ENCODE measurements at regions not wholly inside any gene's neighbourhood (a gene's known extent, or its start where the extent isn't known, plus 50 kb on each side); places are given as distances from the start of the nearest gene placed in this dataset.

DNA sequence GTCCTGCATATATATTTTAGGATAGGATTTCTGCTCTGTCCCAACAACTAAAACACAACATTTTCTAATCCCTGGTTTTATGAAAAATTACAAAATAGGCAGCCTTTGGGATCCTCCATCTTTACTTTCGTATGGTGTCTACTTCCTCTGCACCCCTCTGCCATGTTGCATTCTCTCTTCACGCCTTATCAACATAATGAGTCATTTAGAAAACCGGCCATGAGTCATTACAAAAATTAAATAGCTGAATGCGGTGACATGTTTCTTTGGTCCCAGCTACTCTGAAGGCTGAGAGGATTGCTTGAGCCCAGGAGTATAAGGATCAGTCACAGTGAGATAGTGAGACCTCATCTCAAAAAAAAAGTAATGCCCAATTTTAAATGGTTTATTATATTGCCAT is 148.1 kb upstream of the CELF2 start:
- peak; percentile 47 for FAIRE-seq

DNA sequence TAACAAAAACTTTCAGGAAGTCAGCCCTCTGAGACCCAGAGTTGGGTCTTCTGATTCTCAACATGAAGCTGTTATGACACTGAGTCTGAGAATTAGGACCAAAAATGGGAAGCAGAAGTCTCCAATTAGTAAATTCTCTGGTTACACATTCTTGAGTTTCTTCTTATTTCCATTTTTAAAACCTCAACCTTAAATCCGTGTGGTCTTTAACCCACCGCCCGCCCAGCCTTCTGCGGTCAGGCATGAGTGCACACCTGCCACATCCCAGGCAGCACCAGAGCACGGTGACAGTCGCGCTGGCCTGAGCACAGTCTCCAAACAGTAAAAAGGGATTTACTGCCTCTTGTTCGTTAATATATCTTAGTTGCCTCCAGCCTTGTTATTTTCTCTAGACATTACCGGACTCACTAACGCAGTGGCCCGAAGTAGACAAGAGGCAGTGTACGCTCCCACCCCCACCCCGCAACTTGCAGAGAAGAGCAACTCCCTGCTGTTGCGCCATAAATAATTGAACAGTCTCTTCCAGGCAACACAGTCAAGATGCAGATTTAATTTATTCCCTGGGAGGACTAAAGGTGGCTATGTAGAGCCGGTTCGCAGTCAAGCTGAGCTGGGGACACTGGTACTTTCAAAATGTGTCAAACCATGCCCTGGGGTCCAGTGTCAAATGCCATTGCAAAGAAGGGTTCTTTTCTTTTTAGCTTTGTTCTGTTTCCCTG is 147.0 kb upstream of the CELF2 start:
- H3K27ac Mint-ChIP-seq (ENCODE audit: unreplicated experiment), result peak overlapping the region; percentile 99
- Histone ChIP-seq H3K4me3 (ENCODE audit: insufficient read depth, low read depth, low read length) (no peak overlapping the region), H2AFZ (ENCODE audit: low read depth, low read length) (peak overlapping the region; percentile 52)

More for the DNA sequence above, 148.1 kb upstream of the CELF2 start:
- H3K36me3 Mint-ChIP-seq (ENCODE audit: low read depth, unreplicated experiment), result no peaks in the 10 kb centered on the region
- no peaks in the 10 kb centered on the region for H3K27me3 Mint-ChIP-seq (ENCODE audit: low read depth, unreplicated experiment)
- H3K4me3 Mint-ChIP-seq (ENCODE audit: unreplicated experiment), result no peak overlapping the region
- Histone ChIP-seq H3K36me3 (ENCODE audit: insufficient read depth, low read length) (no peaks in the 10 kb centered on the region), H3K9me3 (ENCODE audit: insufficient read depth, low read depth, low read length) (no peaks in the 10 kb centered on the region), H3K4me1 (ENCODE audit: insufficient read depth, low read length) (peaks cover 40% of the 10 kb centered on the region), H3K79me2 (ENCODE audit: insufficient read depth, low read length) (no peaks in the 10 kb centered on the region), H3K27me3 (ENCODE audit: insufficient read depth, low read length) (no peaks in the 10 kb centered on the region), H3K27ac (ENCODE audit: low read depth, low read length) (peak overlapping the region; percentile 24), H3K4me3 (ENCODE audit: insufficient read depth, low read depth, low read length) (no peak overlapping the region), H2AFZ (ENCODE audit: low read depth, low read length) (no peak overlapping the region), H3K9ac (ENCODE audit: low read length) (no peak overlapping the region), H4K20me1 (ENCODE audit: insufficient read depth, low read length) (no peaks in the 10 kb centered on the region), H3K4me2 (ENCODE audit: low read length) (peak overlapping the region; percentile 9)
- peaks cover 27% of the 10 kb centered on the region for H3K4me1 Mint-ChIP-seq (ENCODE audit: low read depth, unreplicated experiment)
- no peak for TF ChIP-seq EZH2 (IDR thresholded peaks at IDR 0.05; ENCODE audit: insufficient read depth, low read length)
- TF ChIP-seq, protein P1, sequence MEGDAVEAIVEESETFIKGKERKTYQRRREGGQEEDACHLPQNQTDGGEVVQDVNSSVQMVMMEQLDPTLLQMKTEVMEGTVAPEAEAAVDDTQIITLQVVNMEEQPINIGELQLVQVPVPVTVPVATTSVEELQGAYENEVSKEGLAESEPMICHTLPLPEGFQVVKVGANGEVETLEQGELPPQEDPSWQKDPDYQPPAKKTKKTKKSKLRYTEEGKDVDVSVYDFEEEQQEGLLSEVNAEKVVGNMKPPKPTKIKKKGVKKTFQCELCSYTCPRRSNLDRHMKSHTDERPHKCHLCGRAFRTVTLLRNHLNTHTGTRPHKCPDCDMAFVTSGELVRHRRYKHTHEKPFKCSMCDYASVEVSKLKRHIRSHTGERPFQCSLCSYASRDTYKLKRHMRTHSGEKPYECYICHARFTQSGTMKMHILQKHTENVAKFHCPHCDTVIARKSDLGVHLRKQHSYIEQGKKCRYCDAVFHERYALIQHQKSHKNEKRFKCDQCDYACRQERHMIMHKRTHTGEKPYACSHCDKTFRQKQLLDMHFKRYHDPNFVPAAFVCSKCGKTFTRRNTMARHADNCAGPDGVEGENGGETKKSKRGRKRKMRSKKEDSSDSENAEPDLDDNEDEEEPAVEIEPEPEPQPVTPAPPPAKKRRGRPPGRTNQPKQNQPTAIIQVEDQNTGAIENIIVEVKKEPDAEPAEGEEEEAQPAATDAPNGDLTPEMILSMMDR (IDR thresholded peaks at IDR 0.05; ENCODE audit: insufficient read depth, low read depth, low read length), result no peak
- DNase-seq (ENCODE audit: low read depth), result peak; percentile 72
- peak overlapping the region; percentile 4 for H3K27ac Mint-ChIP-seq (ENCODE audit: unreplicated experiment)
- H3K9me3 Mint-ChIP-seq (ENCODE audit: unreplicated experiment), result no peaks in the 10 kb centered on the region

More for the DNA sequence above, 147.0 kb upstream of the CELF2 start:
- no peaks in the 10 kb centered on the region for H3K27me3 ChIP-seq (ENCODE audit: insufficient read depth, low read length)
- H3K4me1 ChIP-seq (ENCODE audit: insufficient read depth, low read length), result peaks cover 40% of the 10 kb centered on the region
- H3K27ac ChIP-seq (ENCODE audit: low read depth, low read length), result peak overlapping the region; percentile 94
- peak overlapping the region; percentile 14 for H3K9ac ChIP-seq (ENCODE audit: low read length)
- H4K20me1 ChIP-seq (ENCODE audit: insufficient read depth, low read length), result no peaks in the 10 kb centered on the region
- FAIRE-seq (no peak), DNase-seq (ENCODE audit: low read depth) (no peak)
- peaks cover 27% of the 10 kb centered on the region for H3K4me1 Mint-ChIP-seq (ENCODE audit: low read depth, unreplicated experiment)
- peak overlapping the region; percentile 68 for H3K4me2 ChIP-seq (ENCODE audit: low read length)
- no peak for TF ChIP-seq EZH2 (IDR thresholded peaks at IDR 0.05; ENCODE audit: insufficient read depth, low read length)
- TF ChIP-seq, protein P1 (IDR thresholded peaks at IDR 0.05; ENCODE audit: insufficient read depth, low read depth, low read length), result no peak
- no peaks in the 10 kb centered on the region for H3K27me3 Mint-ChIP-seq (ENCODE audit: low read depth, unreplicated experiment)
- H3K9me3 Mint-ChIP-seq (ENCODE audit: unreplicated experiment), result no peaks in the 10 kb centered on the region
- no peaks in the 10 kb centered on the region for H3K36me3 ChIP-seq (ENCODE audit: insufficient read depth, low read length)
- H3K9me3 ChIP-seq (ENCODE audit: insufficient read depth, low read depth, low read length), result no peaks in the 10 kb centered on the region
- H3K4me3 Mint-ChIP-seq (ENCODE audit: unreplicated experiment), result no peak overlapping the region
- no peaks in the 10 kb centered on the region for H3K36me3 Mint-ChIP-seq (ENCODE audit: low read depth, unreplicated experiment)
- no peaks in the 10 kb centered on the region for H3K79me2 ChIP-seq (ENCODE audit: insufficient read depth, low read length)
